ENCODE measurements at regions not wholly inside any gene's neighbourhood (a gene's known extent, or its start where the extent isn't known, plus 50 kb on each side); places are given as distances from the start of the nearest gene placed in this dataset.
"Not testable (repeated sequence)": the region's sequence is repeated elsewhere in the genome, so short reads cannot be mapped to it uniquely, and the experiment has no call there.

DNA sequence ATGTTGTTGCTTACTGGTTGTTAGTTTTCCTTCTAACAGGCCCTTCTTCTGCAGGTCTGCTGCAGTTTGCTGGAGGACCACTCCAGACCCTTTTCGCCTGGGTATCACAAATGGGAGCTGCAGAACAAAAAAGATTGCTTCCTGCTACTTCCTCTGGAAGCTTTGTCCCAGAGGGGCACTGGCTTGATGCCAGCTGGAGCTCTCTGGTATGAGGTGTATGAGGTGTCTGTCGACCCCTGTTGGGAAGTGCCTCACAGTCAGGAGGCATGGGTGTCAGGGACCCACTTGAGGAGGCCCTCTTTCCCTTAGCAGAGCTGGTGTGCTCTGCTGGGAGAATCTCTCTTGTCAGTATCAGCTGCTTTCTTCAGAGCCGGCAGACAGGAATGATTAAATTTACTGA is 127.4 kb upstream of the EDA2R start:
- H3K9me3 ChIP-seq (ENCODE audit: insufficient read depth, low read depth, low read length) = no peaks in the 10 kb centered on the region
- H3K36me3 ChIP-seq (ENCODE audit: insufficient read depth, low read length) = no peaks in the 10 kb centered on the region
- H3K27me3 ChIP-seq (ENCODE audit: insufficient read depth, low read length) = no peaks in the 10 kb centered on the region
- WGBS = 89% methylated on average over 3 of the region's 3 CpGs
- H3K27ac ChIP-seq (ENCODE audit: low read depth, low read length) = no peak overlapping the region
- H3K9ac ChIP-seq (ENCODE audit: low read depth, low read length) = no peak overlapping the region
- H3K4me1 ChIP-seq (ENCODE audit: insufficient read depth, low read length) = no peaks in the 10 kb centered on the region
- no peak overlapping the region for H3K4me3 ChIP-seq (ENCODE audit: low read length)

DNA sequence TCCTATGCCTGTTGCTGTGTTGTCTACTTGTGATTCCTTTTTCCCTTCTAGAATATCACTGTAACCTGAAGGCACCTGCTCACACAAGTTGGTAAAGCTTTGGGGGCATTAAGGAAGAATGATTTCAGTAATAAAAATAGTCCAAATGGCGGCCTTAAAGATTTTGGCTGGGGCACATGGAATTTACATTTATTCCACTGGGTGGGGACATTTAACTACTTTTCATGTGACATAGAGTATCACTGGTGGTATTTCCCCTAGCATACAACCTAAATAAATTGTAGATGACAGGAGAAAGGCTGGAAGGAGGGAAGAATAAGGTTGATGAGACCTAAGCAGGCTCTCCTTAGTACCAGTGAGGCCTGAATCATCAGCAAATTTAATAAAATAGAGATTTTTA is 121.8 kb upstream of the EDA2R start:
- H3K27ac ChIP-seq (ENCODE audit: low read depth, low read length) = no peak overlapping the region
- H3K4me1 ChIP-seq (ENCODE audit: insufficient read depth, low read length) = no peaks in the 10 kb centered on the region
- 78% methylated on average over 1 of the region's 1 CpG for WGBS
- no peak overlapping the region for H3K9ac ChIP-seq (ENCODE audit: low read depth, low read length)
- H3K4me3 ChIP-seq (ENCODE audit: low read length) = no peak overlapping the region
- no peaks in the 10 kb centered on the region for H3K36me3 ChIP-seq (ENCODE audit: insufficient read depth, low read length)
- no peaks in the 10 kb centered on the region for H3K27me3 ChIP-seq (ENCODE audit: insufficient read depth, low read length)
- H3K9me3 ChIP-seq (ENCODE audit: insufficient read depth, low read depth, low read length) = no peaks in the 10 kb centered on the region

DNA sequence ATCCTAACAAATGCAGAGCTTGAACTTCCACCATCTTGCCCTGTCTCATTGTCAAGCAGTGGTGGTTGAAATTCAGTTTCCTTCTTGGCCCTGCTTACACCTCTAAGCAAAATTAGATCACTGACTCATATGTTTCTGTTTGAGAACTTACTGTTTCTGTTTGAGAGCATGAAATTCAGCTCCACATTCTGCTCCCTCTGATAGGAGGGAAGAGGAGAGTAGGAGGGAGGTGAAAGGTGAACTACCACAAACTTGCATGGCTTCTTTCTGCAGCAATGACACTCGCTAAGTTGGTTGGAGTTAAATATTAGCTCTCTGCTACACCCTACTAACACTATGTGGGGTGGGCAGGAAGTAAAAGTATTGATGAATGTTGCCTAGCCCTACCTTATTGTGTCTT is 117.8 kb upstream of the EDA2R start:
- Histone ChIP-seq H3K9me3 (ENCODE audit: insufficient read depth, low read depth, low read length) (no peaks in the 10 kb centered on the region), H3K27ac (ENCODE audit: low read depth, low read length) (no peak overlapping the region), H3K36me3 (ENCODE audit: insufficient read depth, low read length) (no peaks in the 10 kb centered on the region), H3K4me3 (ENCODE audit: low read length) (no peak overlapping the region), H3K4me1 (ENCODE audit: insufficient read depth, low read length) (no peaks in the 10 kb centered on the region), H3K27me3 (ENCODE audit: insufficient read depth, low read length) (no peaks in the 10 kb centered on the region), H3K9ac (ENCODE audit: low read depth, low read length) (no peak overlapping the region)
- no CpG with 5 or more reads among the region's 1 CpG for WGBS

DNA sequence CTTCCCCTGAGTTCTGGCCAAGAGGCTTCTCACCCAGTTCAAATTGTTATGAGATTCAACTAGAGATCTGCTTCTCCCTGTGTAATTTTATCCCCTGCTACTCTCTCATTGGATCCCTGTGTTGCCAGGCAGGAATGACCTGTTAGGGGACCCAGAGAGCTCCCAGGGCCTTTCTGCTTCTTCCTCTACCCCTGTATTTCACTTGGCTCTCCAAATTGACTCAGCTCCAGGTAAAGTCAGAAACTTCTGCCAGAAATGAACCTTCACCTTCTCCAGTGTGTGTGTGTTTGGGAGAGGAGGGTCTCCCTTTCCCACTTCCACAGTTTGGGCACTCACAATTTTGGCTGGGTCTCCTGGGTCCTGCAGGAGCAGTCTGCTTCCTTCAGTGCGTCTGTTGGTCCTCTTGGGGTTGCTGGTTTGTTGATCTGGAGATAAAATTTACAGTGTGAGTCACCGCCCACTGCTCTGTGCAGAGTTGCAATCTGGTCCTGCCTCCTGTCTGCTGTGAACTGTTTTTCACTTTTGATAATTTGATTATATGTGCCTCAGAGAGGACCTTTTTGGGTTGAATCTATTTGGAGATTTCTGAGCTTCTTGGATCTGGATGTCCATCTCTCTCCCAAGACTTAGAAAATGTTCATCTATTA is 112.4 kb upstream of the EDA2R start:
- Histone ChIP-seq H3K4me1 (ENCODE audit: insufficient read depth, low read length) (no peaks in the 10 kb centered on the region), H3K9ac (ENCODE audit: low read depth, low read length) (no peak overlapping the region), H3K4me3 (ENCODE audit: low read length) (no peak overlapping the region), H3K27ac (ENCODE audit: low read depth, low read length) (no peak overlapping the region), H3K36me3 (ENCODE audit: insufficient read depth, low read length) (no peaks in the 10 kb centered on the region), H3K27me3 (ENCODE audit: insufficient read depth, low read length) (no peaks in the 10 kb centered on the region), H3K9me3 (ENCODE audit: insufficient read depth, low read depth, low read length) (no peaks in the 10 kb centered on the region)
- WGBS = 64% methylated on average over 1 of the region's 2 CpGs

DNA sequence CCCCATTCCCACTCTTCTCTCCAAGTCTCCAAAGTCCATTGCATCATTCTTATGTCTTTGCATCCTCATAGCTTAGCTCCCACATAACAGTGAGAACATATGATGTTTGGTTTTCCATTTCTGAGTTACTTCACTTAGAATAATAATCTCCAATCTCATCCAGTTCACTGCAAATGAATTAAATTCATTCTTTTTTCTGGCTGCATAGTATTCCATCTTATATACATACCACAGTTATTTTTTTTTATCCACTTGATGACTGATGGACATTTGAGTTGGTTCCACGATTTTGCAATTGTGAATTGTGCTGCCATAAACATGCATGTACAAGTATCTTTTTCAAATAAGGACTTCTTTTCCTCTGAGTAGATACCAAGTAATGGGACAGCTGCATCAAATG is 105.6 kb upstream of the EDA2R start:
- H3K36me3 ChIP-seq (ENCODE audit: insufficient read depth, low read length); H3K9me3 ChIP-seq (ENCODE audit: insufficient read depth, low read depth, low read length); H3K9ac ChIP-seq (ENCODE audit: low read depth, low read length); H3K4me3 ChIP-seq (ENCODE audit: low read length); H3K27me3 ChIP-seq (ENCODE audit: insufficient read depth, low read length); H3K4me1 ChIP-seq (ENCODE audit: insufficient read depth, low read length); H3K27ac ChIP-seq (ENCODE audit: low read depth, low read length): not testable (repeated sequence)
- no CpG with 5 or more reads among the region's 1 CpG for WGBS

DNA sequence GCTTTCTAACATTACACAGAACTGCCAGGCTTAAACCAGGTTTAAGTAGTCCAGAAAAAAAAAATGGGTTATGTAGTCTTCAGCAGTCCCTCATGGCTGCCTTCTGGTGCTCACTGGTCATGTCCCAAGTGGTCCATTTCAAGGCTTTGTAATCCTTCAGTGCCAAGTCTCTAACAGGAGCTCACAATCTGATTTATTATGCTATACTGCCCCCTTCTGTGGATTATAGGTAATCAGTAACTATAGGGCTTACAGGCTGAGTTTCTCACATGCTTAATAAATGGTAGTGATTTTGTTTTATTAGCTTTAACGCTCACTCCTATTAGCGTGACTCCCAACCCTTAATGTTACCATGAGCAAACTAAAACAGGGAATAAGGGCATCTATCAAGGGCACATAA is 92.5 kb upstream of the EDA2R start:
- Histone ChIP-seq H3K27ac (ENCODE audit: low read depth, low read length) (no peak overlapping the region), H3K36me3 (ENCODE audit: insufficient read depth, low read length) (no peaks in the 10 kb centered on the region), H3K4me3 (ENCODE audit: low read length) (no peak overlapping the region), H3K27me3 (ENCODE audit: insufficient read depth, low read length) (no peaks in the 10 kb centered on the region), H3K9ac (ENCODE audit: low read depth, low read length) (no peak overlapping the region), H3K4me1 (ENCODE audit: insufficient read depth, low read length) (no peaks in the 10 kb centered on the region), H3K9me3 (ENCODE audit: insufficient read depth, low read depth, low read length) (no peaks in the 10 kb centered on the region)
- WGBS = no CpG with 5 or more reads among the region's 2 CpGs

DNA sequence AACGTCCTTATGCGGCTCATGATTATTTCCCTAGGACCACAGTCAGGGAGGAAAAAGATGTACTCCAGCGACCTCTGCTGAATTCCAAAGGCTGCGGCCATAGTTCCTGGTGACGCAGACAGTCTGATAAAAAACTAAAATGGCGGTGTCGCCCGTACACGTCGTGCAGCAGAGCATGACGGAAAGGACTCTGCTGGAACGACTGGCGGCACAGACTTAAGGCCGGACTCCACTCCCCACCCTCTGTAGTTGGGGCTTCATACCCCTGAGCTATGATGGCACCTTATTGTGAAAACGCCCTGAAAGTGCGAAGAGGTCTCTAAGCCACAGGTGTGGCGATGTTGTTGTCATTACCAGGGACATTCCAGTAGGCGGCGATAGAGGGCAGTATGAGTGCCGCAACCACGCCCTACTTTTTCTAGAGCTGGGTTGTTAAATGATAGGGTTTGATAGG is 90.0 kb upstream of the EDA2R start:
- H3K27me3 ChIP-seq (ENCODE audit: insufficient read depth, low read length) = no peaks in the 10 kb centered on the region
- 3% methylated on average over 21 of the region's 21 CpGs for WGBS
- H3K9ac ChIP-seq (ENCODE audit: low read depth, low read length) = peak overlapping the region; percentile 79
- H3K9me3 ChIP-seq (ENCODE audit: insufficient read depth, low read depth, low read length) = no peaks in the 10 kb centered on the region
- no peaks in the 10 kb centered on the region for H3K36me3 ChIP-seq (ENCODE audit: insufficient read depth, low read length)
- no peak overlapping the region for H3K27ac ChIP-seq (ENCODE audit: low read depth, low read length)
- H3K4me1 ChIP-seq (ENCODE audit: insufficient read depth, low read length) = no peaks in the 10 kb centered on the region
- H3K4me3 ChIP-seq (ENCODE audit: low read length) = peak overlapping the region; percentile 98

DNA sequence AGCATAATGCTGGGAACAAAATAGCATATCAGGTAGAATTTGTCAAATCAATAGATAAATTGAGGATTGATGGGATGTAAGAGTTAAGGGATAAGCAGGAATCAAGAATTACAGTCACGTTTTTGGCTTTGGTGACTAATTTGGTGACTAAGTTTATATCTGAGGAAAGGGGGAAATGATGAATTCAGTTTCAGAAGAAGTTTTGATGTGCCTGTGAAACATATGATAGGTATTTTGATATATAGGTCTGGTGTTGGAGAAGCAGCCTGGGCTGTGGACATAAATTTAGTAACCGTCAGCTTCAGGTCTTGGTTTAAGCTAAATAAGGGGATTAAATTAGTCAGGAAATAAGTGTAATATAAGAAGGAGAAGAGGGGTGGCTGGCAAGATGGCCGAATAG is 79.0 kb upstream of the EDA2R start:
- no peak overlapping the region for H3K9ac ChIP-seq (ENCODE audit: low read depth, low read length)
- no peak overlapping the region for H3K27ac ChIP-seq (ENCODE audit: low read depth, low read length)
- WGBS = 84% methylated on average over 3 of the region's 3 CpGs
- H3K4me1 ChIP-seq (ENCODE audit: insufficient read depth, low read length) = no peaks in the 10 kb centered on the region
- H3K27me3 ChIP-seq (ENCODE audit: insufficient read depth, low read length) = no peaks in the 10 kb centered on the region
- H3K36me3 ChIP-seq (ENCODE audit: insufficient read depth, low read length) = no peaks in the 10 kb centered on the region
- H3K4me3 ChIP-seq (ENCODE audit: low read length) = no peak overlapping the region
- no peaks in the 10 kb centered on the region for H3K9me3 ChIP-seq (ENCODE audit: insufficient read depth, low read depth, low read length)

DNA sequence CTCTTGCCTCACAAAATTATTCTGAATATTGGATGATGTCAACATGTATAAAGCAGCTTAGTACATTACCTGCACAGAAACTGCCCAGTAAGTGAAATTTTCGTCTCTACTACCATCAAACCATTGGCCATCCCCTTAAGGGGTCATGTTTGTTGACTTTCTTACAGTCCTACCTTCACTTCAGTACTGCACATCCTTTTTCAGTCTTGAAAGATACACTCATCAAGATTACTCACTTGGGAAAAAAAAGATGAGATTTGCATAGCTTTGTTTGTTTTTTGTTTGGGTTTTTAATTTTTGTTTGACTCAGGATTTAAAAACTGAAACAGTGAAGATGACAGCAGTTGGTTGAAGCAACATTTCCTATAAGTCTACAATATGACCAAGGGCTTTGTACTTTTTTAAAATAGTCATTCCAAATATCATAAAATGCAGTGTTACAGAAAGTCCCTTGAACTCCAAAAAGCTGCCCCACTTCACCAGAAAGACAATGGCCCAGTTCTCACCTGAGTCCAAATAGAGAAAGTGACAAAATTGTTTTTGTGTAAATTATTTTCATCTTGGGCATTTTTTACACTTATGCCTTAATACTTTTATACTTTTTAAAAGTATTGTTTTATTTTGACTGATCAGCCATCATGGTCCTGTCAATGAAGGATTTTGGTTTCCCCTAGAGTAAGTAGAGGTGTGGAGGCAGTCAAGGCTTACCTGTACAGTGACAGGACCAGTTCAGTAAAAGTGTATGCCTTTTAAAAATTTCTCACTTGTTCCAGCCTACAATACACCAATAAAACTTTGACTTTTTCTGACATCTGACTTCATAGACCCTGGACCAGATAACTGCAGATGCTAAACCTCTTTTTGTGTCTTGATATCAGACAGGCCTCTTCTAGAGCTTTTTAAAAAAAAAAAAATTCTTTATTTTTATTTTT is 59.7 kb upstream of the EDA2R start:
- Histone ChIP-seq H3K9me3 (ENCODE audit: insufficient read depth, low read depth, low read length) (peaks cover 4% of the 10 kb centered on the region; the same call in 1 of the 2 replicates), H3K4me1 (ENCODE audit: insufficient read depth, low read length) (no peaks in the 10 kb centered on the region), H3K27ac (ENCODE audit: low read depth, low read length) (no peak overlapping the region), H3K4me3 (ENCODE audit: low read length) (no peak overlapping the region), H3K27me3 (ENCODE audit: insufficient read depth, low read length) (no peaks in the 10 kb centered on the region), H3K36me3 (ENCODE audit: insufficient read depth, low read length) (no peaks in the 10 kb centered on the region), H3K9ac (ENCODE audit: low read depth, low read length) (no peak overlapping the region)
- WGBS = 64% methylated on average over 1 of the region's 1 CpG

DNA sequence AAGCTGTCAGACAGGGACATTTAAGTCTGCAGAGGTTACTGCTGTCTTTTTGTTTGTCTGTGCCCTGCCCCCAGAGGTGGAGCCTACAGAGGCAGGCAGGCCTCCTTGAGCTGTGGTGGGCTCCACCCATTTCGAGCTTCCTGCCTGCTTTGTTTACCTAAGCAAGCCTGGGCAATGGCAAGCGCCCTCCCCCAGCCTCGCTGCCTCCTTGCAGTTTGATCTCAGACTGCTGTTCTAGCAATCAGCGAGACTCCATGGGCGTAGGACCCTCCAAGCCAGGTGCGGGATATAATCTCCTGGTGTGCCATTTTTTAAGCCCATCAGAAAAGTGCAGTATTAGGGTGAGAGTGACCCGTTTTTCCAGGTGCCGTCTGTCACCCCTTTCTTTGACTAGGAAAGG is 53.6 kb upstream of the EDA2R start:
- not testable (repeated sequence) for H3K36me3 ChIP-seq (ENCODE audit: insufficient read depth, low read length); H3K9me3 ChIP-seq (ENCODE audit: insufficient read depth, low read depth, low read length); H3K27me3 ChIP-seq (ENCODE audit: insufficient read depth, low read length); H3K4me1 ChIP-seq (ENCODE audit: insufficient read depth, low read length); H3K27ac ChIP-seq (ENCODE audit: low read depth, low read length); H3K4me3 ChIP-seq (ENCODE audit: low read length); H3K9ac ChIP-seq (ENCODE audit: low read depth, low read length)
- WGBS = 88% methylated on average over 8 of the region's 8 CpGs
